K562 (cell line): ENCODE measurements at regions not wholly inside any gene's neighbourhood (a gene's known extent, or its start where the extent isn't known, plus 50 kb on each side); places are given as distances from the start of the nearest gene placed in this dataset.

Experiments
- ATAC-seq: fragments of 200-7000 bp; cut with Tn5 transposase; 3 replicates; pipeline ENCODE4 v1.9.1; 2020; ENCODE audit warnings: moderate library complexity
- BruUV-seq: library from RNA; stranded (reverse); fragments of 400-500 nt; replicated peaks from 2 replicates; lab custom pipeline; 2021; lab: Mats Ljungman, UMichigan
- CTCF ChIA-PET: fragments of 300-600 bp; formaldehyde crosslinking; extraction: SDS; loops from one replicate; lab custom pipeline; 2021; ENCODE audit warnings: low intra/inter-chr PET ratio; lab: Yijun Ruan, JAX
- POLR2A ChIA-PET: fragments of 300-600, 350-650 bp; sonication (Branson Sonifier 250); formaldehyde crosslinking; extraction: SDS; loops from one replicate; lab custom pipeline; 2021; ENCODE audit warnings: antibody characterized with exemption, inconsistent platforms; lab: Yijun Ruan, JAX
- DNase-seq, 4 experiments: peaks; one replicate each; pipeline versions ENCODE4 v3.0.0 to v3.0.0-alpha.2; 2011 to 2018; ENCODE audit warnings: low spot score in 3 of 4, mixed read lengths in 3 of 4; ENCODE audit errors: extremely low read depth in 1 of 4
- FAIRE-seq: peaks from 2 replicates; lab custom pipeline; 2011; peaks lifted over from hg19 to GRCh38; lab: Jason Lieb, UNC
- H2AFZ ChIP-seq: 2 replicates; pipeline ENCODE4 v1.6.0; 2011; ENCODE audit warnings: low read depth, low read length, control low read depth, inconsistent platforms
- H3K27ac ChIP-seq: fragments of 200-600 bp; 3 replicates; pipeline ENCODE4 v1.8.0; 2011; ENCODE audit warnings: low read depth, mild to moderate bottlenecking, control low read depth, inconsistent platforms, low read length, moderate library complexity, mixed read lengths; ENCODE audit errors: extremely low read depth
- H3K27me3 ChIP-seq, 2 experiments: fragments of 300-600 bp in 1 of 2; 2 replicates in 1 of 2; 3 replicates in 1 of 2; pipeline versions ENCODE4 v1.6.0 to v1.8.0; 2011; ENCODE audit warnings: inconsistent platforms in 2 of 2, low read length in 2 of 2, mild to moderate bottlenecking in 1 of 2, mixed read lengths in 1 of 2, moderate library complexity in 1 of 2; ENCODE audit not compliant: control insufficient read depth in 2 of 2, insufficient read depth in 2 of 2
- H3K36me3 ChIP-seq: fragments of 300-600 bp; 3 replicates; pipeline ENCODE4 v1.8.0; 2011; ENCODE audit warnings: mild to moderate bottlenecking, low read length, inconsistent platforms; ENCODE audit not compliant: control insufficient read depth, insufficient read depth
- H3K4me1 ChIP-seq, 2 experiments: fragments of 200-600 bp in 1 of 2; replicated peaks in 1 of 2; 2 replicates in 1 of 2; 3 replicates in 1 of 2; pipeline versions ENCODE4 v1.5.1 to v1.8.0; 2011; ENCODE audit warnings: inconsistent platforms in 2 of 2, low read length in 2 of 2, mild to moderate bottlenecking in 1 of 2, mixed read lengths in 1 of 2, moderate library complexity in 1 of 2; ENCODE audit not compliant: control insufficient read depth in 2 of 2, insufficient read depth in 2 of 2
- H3K4me2 ChIP-seq: 2 replicates; pipeline ENCODE4 v1.6.1; 2011; ENCODE audit warnings: low read length, control low read depth, inconsistent platforms, mixed read lengths; ENCODE audit not compliant: insufficient read depth
- H3K4me3 ChIP-seq: fragments of 200-600 bp; sonication (generic), shearing (Covaris generic); 2 replicates; pipeline ENCODE4 v1.5.1; 2016; ENCODE audit warnings: control low read depth, inconsistent platforms
- H3K79me2 ChIP-seq: fragments of 200-600 bp; 3 replicates; pipeline ENCODE4 v1.8.0; 2011; ENCODE audit warnings: low read length, inconsistent platforms; ENCODE audit not compliant: control insufficient read depth, insufficient read depth
- H3K9ac ChIP-seq, 2 experiments: 2 replicates each; pipeline versions ENCODE4 v1.6.0 to v1.6.1; 2011; ENCODE audit warnings: low read depth in 2 of 2, low read length in 2 of 2, control low read depth in 1 of 2, inconsistent platforms in 1 of 2, mild to moderate bottlenecking in 1 of 2, mixed read lengths in 1 of 2; ENCODE audit not compliant: insufficient read depth in 1 of 2
- H3K9me1 ChIP-seq: one replicate; pipeline ENCODE4 v1.6.0; 2011; ENCODE audit warnings: inconsistent platforms, mild to moderate bottlenecking, low read length, moderate library complexity; ENCODE audit not compliant: control insufficient read depth, insufficient read depth
- H3K9me3 ChIP-seq: replicated peaks from 2 replicates; pipeline ENCODE4 v1.5.1; 2011; ENCODE audit warnings: low read depth, low read length, inconsistent platforms; ENCODE audit not compliant: control insufficient read depth, insufficient read depth
- H4K20me1 ChIP-seq: replicated peaks from 2 replicates; pipeline ENCODE4 v1.6.1; 2011; ENCODE audit warnings: low read length, inconsistent platforms, mixed read lengths; ENCODE audit not compliant: control insufficient read depth, insufficient read depth
- ARID1B ChIP-seq: fragments of 450-650 bp; IDR thresholded peaks from 2 replicates; pipeline ENCODE4 v1.6.1; 2016; ENCODE audit warnings: antibody characterized with exemption, mild to moderate bottlenecking, inconsistent platforms
- FOS ChIP-seq: IDR thresholded peaks from 3 replicates; pipeline ENCODE4 v1.6.1; 2011; ENCODE audit not compliant: insufficient read length; ENCODE audit errors: extremely low read depth
- IFI16 ChIP-seq: fragments of 250-450 bp; sonication (Bioruptor Pico); IDR thresholded peaks from 2 replicates; pipeline ENCODE4 v2.1.2; 2022; ENCODE audit warnings: mild to moderate bottlenecking, inconsistent platforms
- ILF3 ChIP-seq: fragments of 450-650 bp; IDR thresholded peaks from 2 replicates; pipeline ENCODE4 v1.6.1; 2018; ENCODE audit warnings: antibody characterized with exemption, mild to moderate bottlenecking, moderate library complexity, borderline replicate concordance
- KAT7 ChIP-seq: sonication (generic); formaldehyde crosslinking; IDR thresholded peaks from 2 replicates; pipeline ENCODE4 v1.8.0; 2022; ENCODE audit warnings: missing genetic modification reagents, mild to moderate bottlenecking, borderline replicate concordance
- NR2C2 ChIP-seq, 2 experiments: fragments of 200-800 bp in 1 of 2; sonication (Bioruptor generic) in 1 of 2; sonication (generic) in 1 of 2; formaldehyde crosslinking in 1 of 2; IDR thresholded peaks; 2 replicates each; pipeline versions ENCODE4 v1.6.1 to v1.8.0; 2016 to 2022; ENCODE audit warnings: mild to moderate bottlenecking in 1 of 2, missing compliant biosample characterization in 1 of 2, missing genetic modification characterization in 1 of 2, missing genetic modification reagents in 1 of 2
- SIRT6 ChIP-seq: IDR thresholded peaks from one replicate; pipeline ENCODE4 v1.6.1; 2012; ENCODE audit warnings: low read depth, mild to moderate bottlenecking, control low read depth, inconsistent platforms, low read length, moderate library complexity
- SNIP1 ChIP-seq: fragments of 450-650 bp; IDR thresholded peaks from 2 replicates; pipeline ENCODE4 v1.7.1; 2017; ENCODE audit warnings: low read depth, mild to moderate bottlenecking
- TBL1XR1 ChIP-seq, 2 experiments: IDR thresholded peaks; 2 replicates each; pipeline ENCODE4 v1.6.1; 2012; ENCODE audit warnings: improper control_type of control experiment in 2 of 2, low read length in 2 of 2, mild to moderate bottlenecking in 1 of 2
- ZNF140 ChIP-seq: fragments of 250-450 bp; sonication (Bioruptor Pico); IDR thresholded peaks from 2 replicates; pipeline ENCODE4 v1.8.0; 2021; ENCODE audit warnings: moderate library complexity, mild to moderate bottlenecking, inconsistent platforms
- WGBS: fragments of 100-300 bp; shearing (Covaris generic); methylation state at CpG from one replicate; pipeline ENCODE4 v1.1.6; 2016; ENCODE audit warnings: low coverage, mixed read lengths; ENCODE audit not compliant: insufficient coverage; ENCODE audit errors: missing lambda C conversion rate; 5-methylcytosine and 5-hydroxymethylcytosine counted together
- in situ Hi-C: fragments of 300-500 bp; cut with MboI; formaldehyde crosslinking; loops from 4 replicates; pipeline ENCODE4 v1.15.0; 2018; ENCODE audit warnings: inconsistent platforms, mixed read lengths
- intact Hi-C: fragments of 100-400 bp; cut with micrococcal nuclease; formaldehyde crosslinking; loops from 2 replicates; pipeline ENCODE4 v1.14.2; 2022
- TF ChIP-seq, protein P1 (sequence below): fragments of 450-650 bp; IDR thresholded peaks from 2 replicates; pipeline ENCODE4 v1.6.1; 2017; ENCODE audit warnings: antibody characterized with exemption, mild to moderate bottlenecking
- TF ChIP-seq, protein P2 (sequence below): fragments of 250-450 bp; sonication (Bioruptor Pico); IDR thresholded peaks from 2 replicates; pipeline ENCODE4 v1.5.0; 2020; ENCODE audit warnings: mild to moderate bottlenecking

DNA sequence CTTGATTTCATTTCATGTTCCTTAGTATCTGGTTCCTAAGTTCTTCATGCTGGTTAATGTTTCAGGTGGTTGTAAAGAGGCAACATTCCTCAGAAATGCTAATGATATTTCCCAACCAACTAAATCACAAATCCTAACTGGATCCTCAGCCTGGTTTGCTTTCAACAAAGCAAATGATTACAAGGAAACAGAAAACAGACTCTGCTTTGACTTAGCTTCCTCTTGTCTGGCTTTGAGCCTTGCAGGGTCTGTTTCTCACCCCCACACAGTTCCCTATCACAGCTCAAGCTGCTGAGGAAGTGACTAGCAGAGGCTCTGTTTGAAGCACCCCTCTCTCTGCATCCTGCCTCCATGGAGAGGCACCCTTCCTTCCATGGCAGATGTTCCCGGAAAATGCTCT is 130.2 kb upstream of the CTTNBP2 start:
- in situ Hi-C loops (no loop called here), intact Hi-C loops (no loop called here)
- H3K9ac ChIP-seq: no peak overlapping the region
- H3K4me1 ChIP-seq: no peaks in the 10 kb centered on the region
- 0% methylated on average over 1 of the region's 1 CpG for WGBS
- no peaks in the 10 kb centered on the region; a peak in 1 of 5 replicates for H3K27me3 ChIP-seq
- H3K4me3 ChIP-seq: no peak overlapping the region
- H3K9me3 ChIP-seq: no peaks in the 10 kb centered on the region
- FAIRE-seq (no peak), ATAC-seq (no peak), DNase-seq (no peak)
- no peaks in the 10 kb centered on the region for H3K36me3 ChIP-seq
- TF ChIP-seq FOS (no peak), SNIP1 (no peak), KAT7 (no peak), ILF3 (no peak), IFI16 (CRISPR knock-in tag) (no peak), SIRT6 (no peak), ZNF140 (CRISPR knock-in tag) (no peak)
- no peaks in the 10 kb centered on the region for H3K9me1 ChIP-seq
- no peak overlapping the region for H3K27ac ChIP-seq
- no peaks in the 10 kb centered on the region for H3K79me2 ChIP-seq
- ChIA-PET CTCF (no interaction called here), POLR2A (interaction anchor here (0.6 kb wide), 1 partner anchor 1334 kb away, joined by 3 read pairs; no protein-coding TSS in a partner anchor)
- BruUV-seq: no TSS peak
- H2AFZ ChIP-seq: no peak overlapping the region
- H4K20me1 ChIP-seq: no peaks in the 10 kb centered on the region
- no peak overlapping the region for H3K4me2 ChIP-seq

DNA sequence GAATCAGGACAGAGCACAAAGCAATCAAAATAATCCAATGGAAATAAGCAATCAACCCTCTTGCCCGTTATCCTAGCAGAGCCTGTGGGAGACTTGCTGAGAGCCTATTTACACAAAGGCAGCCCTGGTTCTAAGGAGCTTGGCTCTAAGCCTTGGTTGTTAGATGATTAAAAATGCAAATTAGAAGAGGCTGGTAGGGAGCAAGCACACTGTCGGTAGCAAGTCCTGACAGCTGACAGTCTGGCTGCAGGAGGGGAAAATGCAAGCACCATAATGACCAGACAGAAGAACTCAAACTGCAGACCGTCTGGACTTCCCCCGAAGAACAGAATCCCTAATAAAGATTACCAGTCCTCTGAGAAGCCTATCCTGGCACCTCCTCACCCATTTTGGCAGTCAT is 131.8 kb upstream of the CTTNBP2 start:
- DNase-seq (no peak), FAIRE-seq (no peak), ATAC-seq (no peak)
- POLR2A ChIA-PET: interaction anchor here (1.2 kb wide), 1 partner anchor 12 kb away, joined by 3 read pairs; no protein-coding TSS in a partner anchor
- Histone ChIP-seq H2AFZ (no peak overlapping the region), H3K9me3 (no peaks in the 10 kb centered on the region), H3K4me3 (no peak overlapping the region), H3K9ac (no peak overlapping the region), H3K36me3 (no peaks in the 10 kb centered on the region), H3K4me2 (no peak overlapping the region), H3K4me1 (no peaks in the 10 kb centered on the region), H3K27ac (no peak overlapping the region), H4K20me1 (no peaks in the 10 kb centered on the region), H3K27me3 (no peaks in the 10 kb centered on the region; a peak in 1 of 5 replicates), H3K9me1 (no peaks in the 10 kb centered on the region), H3K79me2 (no peaks in the 10 kb centered on the region)
- CTCF ChIA-PET: no interaction called here
- 1% methylated on average over 4 of the region's 4 CpGs for WGBS
- intact Hi-C loops (no loop called here), in situ Hi-C loops (no loop called here)
- no TSS peak for BruUV-seq
- TF ChIP-seq, protein P1, sequence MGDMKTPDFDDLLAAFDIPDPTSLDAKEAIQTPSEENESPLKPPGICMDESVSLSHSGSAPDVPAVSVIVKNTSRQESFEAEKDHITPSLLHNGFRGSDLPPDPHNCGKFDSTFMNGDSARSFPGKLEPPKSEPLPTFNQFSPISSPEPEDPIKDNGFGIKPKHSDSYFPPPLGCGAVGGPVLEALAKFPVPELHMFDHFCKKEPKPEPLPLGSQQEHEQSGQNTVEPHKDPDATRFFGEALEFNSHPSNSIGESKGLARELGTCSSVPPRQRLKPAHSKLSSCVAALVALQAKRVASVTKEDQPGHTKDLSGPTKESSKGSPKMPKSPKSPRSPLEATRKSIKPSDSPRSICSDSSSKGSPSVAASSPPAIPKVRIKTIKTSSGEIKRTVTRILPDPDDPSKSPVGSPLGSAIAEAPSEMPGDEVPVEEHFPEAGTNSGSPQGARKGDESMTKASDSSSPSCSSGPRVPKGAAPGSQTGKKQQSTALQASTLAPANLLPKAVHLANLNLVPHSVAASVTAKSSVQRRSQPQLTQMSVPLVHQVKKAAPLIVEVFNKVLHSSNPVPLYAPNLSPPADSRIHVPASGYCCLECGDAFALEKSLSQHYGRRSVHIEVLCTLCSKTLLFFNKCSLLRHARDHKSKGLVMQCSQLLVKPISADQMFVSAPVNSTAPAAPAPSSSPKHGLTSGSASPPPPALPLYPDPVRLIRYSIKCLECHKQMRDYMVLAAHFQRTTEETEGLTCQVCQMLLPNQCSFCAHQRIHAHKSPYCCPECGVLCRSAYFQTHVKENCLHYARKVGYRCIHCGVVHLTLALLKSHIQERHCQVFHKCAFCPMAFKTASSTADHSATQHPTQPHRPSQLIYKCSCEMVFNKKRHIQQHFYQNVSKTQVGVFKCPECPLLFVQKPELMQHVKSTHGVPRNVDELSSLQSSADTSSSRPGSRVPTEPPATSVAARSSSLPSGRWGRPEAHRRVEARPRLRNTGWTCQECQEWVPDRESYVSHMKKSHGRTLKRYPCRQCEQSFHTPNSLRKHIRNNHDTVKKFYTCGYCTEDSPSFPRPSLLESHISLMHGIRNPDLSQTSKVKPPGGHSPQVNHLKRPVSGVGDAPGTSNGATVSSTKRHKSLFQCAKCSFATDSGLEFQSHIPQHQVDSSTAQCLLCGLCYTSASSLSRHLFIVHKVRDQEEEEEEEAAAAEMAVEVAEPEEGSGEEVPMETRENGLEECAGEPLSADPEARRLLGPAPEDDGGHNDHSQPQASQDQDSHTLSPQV: no peak
- no peak for TF ChIP-seq TBL1XR1 (IDR thresholded peaks at IDR 0.05; ENCODE audit: low read length in 2 of 2)
- TF ChIP-seq NR2C2 (CRISPR knock-in tag; IDR thresholded peaks at IDR 0.05): no peak
- TF ChIP-seq NR2C2 (tag; IDR thresholded peaks at IDR 0.05): no peak
- TF ChIP-seq, protein P2, sequence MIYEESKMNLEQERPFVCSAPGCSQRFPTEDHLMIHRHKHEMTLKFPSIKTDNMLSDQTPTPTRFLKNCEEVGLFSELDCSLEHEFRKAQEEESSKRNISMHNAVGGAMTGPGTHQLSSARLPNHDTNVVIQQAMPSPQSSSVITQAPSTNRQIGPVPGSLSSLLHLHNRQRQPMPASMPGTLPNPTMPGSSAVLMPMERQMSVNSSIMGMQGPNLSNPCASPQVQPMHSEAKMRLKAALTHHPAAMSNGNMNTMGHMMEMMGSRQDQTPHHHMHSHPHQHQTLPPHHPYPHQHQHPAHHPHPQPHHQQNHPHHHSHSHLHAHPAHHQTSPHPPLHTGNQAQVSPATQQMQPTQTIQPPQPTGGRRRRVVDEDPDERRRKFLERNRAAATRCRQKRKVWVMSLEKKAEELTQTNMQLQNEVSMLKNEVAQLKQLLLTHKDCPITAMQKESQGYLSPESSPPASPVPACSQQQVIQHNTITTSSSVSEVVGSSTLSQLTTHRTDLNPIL (CRISPR knock-in tag): no peak
- no peak for TF ChIP-seq ARID1B
